Keratinocyte (primary cell): ENCODE measurements at regions not wholly inside any gene's neighbourhood (a gene's known extent, or its start where the extent isn't known, plus 50 kb on each side); places are given as distances from the start of the nearest gene placed in this dataset.

Experiments
- DNase-seq: peaks from one replicate; pipeline ENCODE4 v3.0.0-alpha.2; 2011; ENCODE audit warnings: low read depth, missing footprints, low spot score
- FAIRE-seq: peaks from 2 replicates; lab custom pipeline; 2011; peaks lifted over from hg19 to GRCh38; lab: Jason Lieb, UNC
- H2AFZ ChIP-seq: 2 replicates; pipeline ENCODE4 v1.6.0; 2012; ENCODE audit warnings: low read length, control low read depth, inconsistent platforms; ENCODE audit not compliant: control insufficient read depth
- H3K27ac ChIP-seq: 2 replicates; pipeline ENCODE4 v1.5.1; 2011; ENCODE audit warnings: low read length; ENCODE audit not compliant: control insufficient read depth, insufficient read depth
- H3K27me3 ChIP-seq: 3 replicates; pipeline ENCODE4 v1.6.0; 2011; ENCODE audit warnings: low read length; ENCODE audit not compliant: control insufficient read depth, insufficient read depth; ENCODE audit errors: extremely low read depth
- H3K36me3 ChIP-seq, 2 experiments: 2 replicates in 1 of 2; 3 replicates in 1 of 2; pipeline ENCODE4 v1.5.1; 2011; ENCODE audit warnings: low read length in 2 of 2, mild to moderate bottlenecking in 1 of 2; ENCODE audit not compliant: control insufficient read depth in 2 of 2, insufficient read depth in 2 of 2; ENCODE audit errors: extremely low read depth in 1 of 2
- H3K4me1 ChIP-seq: 3 replicates; pipeline ENCODE4 v1.5.1; 2011; ENCODE audit warnings: low read length; ENCODE audit not compliant: control insufficient read depth, insufficient read depth; ENCODE audit errors: extremely low read depth
- H3K4me2 ChIP-seq: 3 replicates; pipeline ENCODE4 v1.6.0; 2011; ENCODE audit warnings: low read depth, low read length; ENCODE audit not compliant: control insufficient read depth, insufficient read depth; ENCODE audit errors: extremely low read depth
- H3K4me3 ChIP-seq, 3 experiments: fragments of 200-600 bp in 1 of 3; sonication (generic) in 1 of 3; 2 replicates in 2 of 3; 3 replicates in 1 of 3; pipeline ENCODE4 v1.5.1; 2011 to 2016; ENCODE audit warnings: low read length in 3 of 3, mild to moderate bottlenecking in 3 of 3, control low read depth in 2 of 3, inconsistent platforms in 1 of 3, low read depth in 1 of 3, mixed read lengths in 1 of 3, mixed run types in 1 of 3, moderate library complexity in 1 of 3; ENCODE audit not compliant: control insufficient read depth in 2 of 3, insufficient read depth in 2 of 3; ENCODE audit errors: extremely low read depth in 1 of 3
- H3K79me2 ChIP-seq: 2 replicates; pipeline ENCODE4 v1.6.0; 2012; ENCODE audit warnings: low read length; ENCODE audit not compliant: control insufficient read depth, insufficient read depth
- H3K9ac ChIP-seq: 3 replicates; pipeline ENCODE4 v1.6.0; 2011; ENCODE audit warnings: low read length; ENCODE audit not compliant: control insufficient read depth, insufficient read depth; ENCODE audit errors: extremely low read depth
- H3K9me1 ChIP-seq: 3 replicates; pipeline ENCODE4 v1.6.0; 2011; ENCODE audit warnings: low read length; ENCODE audit not compliant: control insufficient read depth, insufficient read depth; ENCODE audit errors: extremely low read depth
- H3K9me3 ChIP-seq: 2 replicates; pipeline ENCODE4 v1.5.1; 2012; ENCODE audit warnings: low read depth, low read length; ENCODE audit not compliant: control insufficient read depth
- H4K20me1 ChIP-seq: 3 replicates; pipeline ENCODE4 v1.6.0; 2011; ENCODE audit warnings: low read length; ENCODE audit not compliant: control insufficient read depth, insufficient read depth; ENCODE audit errors: extremely low read depth
- EZH2 ChIP-seq: IDR thresholded peaks from one replicate; pipeline ENCODE4 v1.6.1; 2012; ENCODE audit warnings: inconsistent platforms, mild to moderate bottlenecking, low read length, moderate library complexity
- dilution Hi-C: fragments of 300-500 bp; cut with MboI; formaldehyde crosslinking; loops from one replicate; pipeline ENCODE4 v1.7.0; 2020; ENCODE audit warnings: low sequenced_read_pairs; ENCODE audit not compliant: extremely low pct_ligation_motif_present
- TF ChIP-seq, protein P1 (sequence below), 3 experiments: IDR thresholded peaks in 1 of 3; conservative IDR thresholded peaks in 1 of 3; optimal IDR thresholded peaks in 1 of 3; 2 replicates in 2 of 3; 3 replicates in 1 of 3; pipeline versions ENCODE3 to v1.5.1; 2011; ENCODE audit warnings: low read length in 3 of 3, mild to moderate bottlenecking in 3 of 3, moderate library complexity in 2 of 3, control low read depth in 1 of 3, inconsistent platforms in 1 of 3; ENCODE audit not compliant: insufficient read depth in 2 of 3; ENCODE audit errors: extremely low read depth in 1 of 3

DNA sequence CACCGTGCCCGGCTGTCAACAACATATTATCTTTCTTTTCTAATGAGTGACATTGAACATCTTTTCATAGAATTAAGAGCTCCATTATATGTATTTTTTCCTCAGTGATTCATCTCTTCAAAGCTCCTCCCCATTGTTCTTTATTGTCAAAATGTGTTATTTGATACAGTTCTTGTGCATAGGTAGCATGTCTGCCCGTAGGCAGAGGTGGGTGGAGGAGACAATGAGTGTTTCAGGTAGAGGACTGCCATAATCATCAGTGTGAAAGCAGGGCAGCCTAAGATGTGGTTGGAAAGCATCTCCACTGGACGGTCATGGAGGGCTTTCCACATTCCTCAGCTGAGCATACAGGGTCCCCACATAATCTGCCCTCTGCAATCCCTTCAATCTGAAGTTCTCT lies 452.0 kb upstream of the MCTP2 start:
- Histone ChIP-seq H3K9ac (no peak overlapping the region), H3K4me3 (no peak overlapping the region), H3K36me3 (no peaks in the 10 kb centered on the region), H3K9me1 (no peaks in the 10 kb centered on the region), H3K27me3 (no peaks in the 10 kb centered on the region), H3K4me2 (no peak overlapping the region), H3K79me2 (no peaks in the 10 kb centered on the region), H3K4me1 (no peaks in the 10 kb centered on the region), H3K9me3 (no peaks in the 10 kb centered on the region), H2AFZ (no peak overlapping the region), H4K20me1 (no peaks in the 10 kb centered on the region), H3K27ac (no peak overlapping the region)
- DNase-seq (no peak), FAIRE-seq (no peak)
- dilution Hi-C loops, result no loop called here
- no peak for TF ChIP-seq EZH2
- TF ChIP-seq, protein P1, sequence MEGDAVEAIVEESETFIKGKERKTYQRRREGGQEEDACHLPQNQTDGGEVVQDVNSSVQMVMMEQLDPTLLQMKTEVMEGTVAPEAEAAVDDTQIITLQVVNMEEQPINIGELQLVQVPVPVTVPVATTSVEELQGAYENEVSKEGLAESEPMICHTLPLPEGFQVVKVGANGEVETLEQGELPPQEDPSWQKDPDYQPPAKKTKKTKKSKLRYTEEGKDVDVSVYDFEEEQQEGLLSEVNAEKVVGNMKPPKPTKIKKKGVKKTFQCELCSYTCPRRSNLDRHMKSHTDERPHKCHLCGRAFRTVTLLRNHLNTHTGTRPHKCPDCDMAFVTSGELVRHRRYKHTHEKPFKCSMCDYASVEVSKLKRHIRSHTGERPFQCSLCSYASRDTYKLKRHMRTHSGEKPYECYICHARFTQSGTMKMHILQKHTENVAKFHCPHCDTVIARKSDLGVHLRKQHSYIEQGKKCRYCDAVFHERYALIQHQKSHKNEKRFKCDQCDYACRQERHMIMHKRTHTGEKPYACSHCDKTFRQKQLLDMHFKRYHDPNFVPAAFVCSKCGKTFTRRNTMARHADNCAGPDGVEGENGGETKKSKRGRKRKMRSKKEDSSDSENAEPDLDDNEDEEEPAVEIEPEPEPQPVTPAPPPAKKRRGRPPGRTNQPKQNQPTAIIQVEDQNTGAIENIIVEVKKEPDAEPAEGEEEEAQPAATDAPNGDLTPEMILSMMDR (optimal IDR thresholded peaks at IDR 0.05 in 1 of 3, IDR thresholded peaks at IDR 0.05 in 1 of 3, conservative IDR thresholded peaks at IDR 0.05 in 1 of 3; ENCODE audit: extremely low read depth in 1 of 3, insufficient read depth in 2 of 3, low read length in 3 of 3), result no peak

DNA sequence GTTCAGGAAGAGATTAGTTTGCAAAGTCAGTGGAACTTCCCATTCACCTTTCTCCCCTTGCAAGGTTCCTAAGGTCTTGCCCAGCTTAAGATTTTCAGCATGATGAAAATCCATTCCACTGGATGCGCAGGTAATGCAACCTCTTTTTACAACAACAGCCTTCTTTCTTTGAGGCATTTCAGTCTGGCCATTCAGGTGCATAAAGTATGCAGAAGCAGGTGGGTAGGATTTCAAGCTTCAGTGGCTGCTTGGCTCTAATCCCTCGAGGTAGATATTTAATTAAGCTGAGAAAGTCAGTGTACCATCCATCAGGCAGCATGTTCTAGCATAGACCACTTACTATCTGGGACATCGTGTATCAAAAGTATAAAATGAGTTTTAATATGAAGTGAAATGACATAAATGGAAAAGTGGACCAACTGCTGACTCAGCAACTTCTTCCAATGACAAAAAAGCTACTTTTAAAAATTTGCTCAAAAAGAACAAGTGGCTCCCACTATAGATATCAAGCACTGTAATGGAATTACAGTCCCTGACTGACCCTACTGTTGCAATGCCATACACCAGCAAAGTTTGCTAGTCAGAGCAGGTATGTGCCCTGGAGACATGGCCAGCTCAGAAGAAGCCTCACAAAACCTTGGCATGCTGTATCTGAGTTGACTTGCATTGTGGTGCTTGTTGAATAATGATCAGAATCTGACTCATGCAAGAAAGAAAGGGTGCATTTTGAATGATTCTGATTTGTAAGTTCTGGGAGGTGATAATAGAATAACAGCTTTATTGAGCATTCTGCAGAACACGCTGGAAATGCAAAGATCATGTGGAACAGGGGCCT lies 459.9 kb upstream of the MCTP2 start:
- no peak for TF ChIP-seq EZH2
- TF ChIP-seq, protein P1 (optimal IDR thresholded peaks at IDR 0.05 in 1 of 3, IDR thresholded peaks at IDR 0.05 in 1 of 3, conservative IDR thresholded peaks at IDR 0.05 in 1 of 3; ENCODE audit: extremely low read depth in 1 of 3, insufficient read depth in 2 of 3, low read length in 3 of 3), result no peak
- Histone ChIP-seq H2AFZ (no peak overlapping the region), H3K27ac (no peak overlapping the region), H3K9me3 (no peaks in the 10 kb centered on the region), H4K20me1 (no peaks in the 10 kb centered on the region), H3K79me2 (no peaks in the 10 kb centered on the region), H3K4me2 (peak overlapping the region; percentile 73), H3K36me3 (no peaks in the 10 kb centered on the region), H3K9ac (no peak overlapping the region), H3K9me1 (no peaks in the 10 kb centered on the region), H3K27me3 (no peaks in the 10 kb centered on the region), H3K4me3 (no peak overlapping the region), H3K4me1 (peaks cover 22% of the 10 kb centered on the region)
- dilution Hi-C loops, result no loop called here
- FAIRE-seq (peak; percentile 98), DNase-seq (peak; percentile 73)
